HG02588 (cell line): ENCODE measurements at regions not wholly inside any gene's neighbourhood (a gene's known extent, or its start where the extent isn't known, plus 50 kb on each side); places are given as distances from the start of the nearest gene placed in this dataset.

Experiments
- ATAC-seq: cut with Tn5 transposase; IDR thresholded peaks from one replicate; pipeline ENCODE4 v1.9.1; 2021; ENCODE audit warnings: mild to moderate bottlenecking, moderate library complexity; ENCODE audit not compliant: unreplicated experiment

DNA sequence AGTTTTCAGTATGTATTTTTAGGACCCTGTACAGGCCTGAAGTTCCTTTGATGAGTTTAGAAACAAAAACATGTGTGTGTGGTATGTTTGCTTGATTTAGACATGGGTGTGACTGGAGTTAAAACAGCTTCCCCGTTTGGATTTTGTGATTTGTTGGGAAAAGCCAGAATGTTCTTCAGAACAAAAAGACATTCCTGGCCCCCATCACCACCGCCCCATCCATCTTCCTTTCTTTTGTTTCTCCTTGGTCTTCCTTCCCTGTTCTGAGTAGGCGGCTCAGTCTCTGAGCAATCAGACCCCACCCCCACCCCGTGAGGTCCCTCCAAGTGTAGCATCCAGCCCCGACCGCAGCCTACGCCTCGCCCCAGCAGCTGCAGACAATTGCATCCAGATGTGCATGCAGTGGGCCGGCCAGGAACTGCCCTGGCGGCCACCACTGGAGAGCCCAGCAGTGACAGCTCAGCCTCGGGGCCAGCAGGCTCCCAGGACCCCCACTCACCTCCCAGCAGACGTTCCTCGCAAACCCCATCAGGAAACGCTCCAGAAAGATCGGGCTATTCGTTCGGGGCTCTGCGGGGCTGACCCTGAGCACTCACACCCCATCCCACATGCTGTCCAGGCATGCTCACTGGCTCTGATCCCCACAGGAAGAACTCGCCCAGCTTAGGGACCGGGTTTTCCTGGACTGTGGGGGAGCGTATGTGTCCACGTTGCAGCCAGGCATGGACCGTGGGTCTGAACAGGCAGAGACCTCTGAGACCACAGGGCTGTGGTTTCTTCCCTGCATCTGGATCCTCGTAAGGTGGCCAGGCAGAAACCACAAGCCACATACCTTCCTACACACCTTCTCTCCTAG, 99.8 kb upstream of the CDH5 start:
- no peak for ATAC-seq

DNA sequence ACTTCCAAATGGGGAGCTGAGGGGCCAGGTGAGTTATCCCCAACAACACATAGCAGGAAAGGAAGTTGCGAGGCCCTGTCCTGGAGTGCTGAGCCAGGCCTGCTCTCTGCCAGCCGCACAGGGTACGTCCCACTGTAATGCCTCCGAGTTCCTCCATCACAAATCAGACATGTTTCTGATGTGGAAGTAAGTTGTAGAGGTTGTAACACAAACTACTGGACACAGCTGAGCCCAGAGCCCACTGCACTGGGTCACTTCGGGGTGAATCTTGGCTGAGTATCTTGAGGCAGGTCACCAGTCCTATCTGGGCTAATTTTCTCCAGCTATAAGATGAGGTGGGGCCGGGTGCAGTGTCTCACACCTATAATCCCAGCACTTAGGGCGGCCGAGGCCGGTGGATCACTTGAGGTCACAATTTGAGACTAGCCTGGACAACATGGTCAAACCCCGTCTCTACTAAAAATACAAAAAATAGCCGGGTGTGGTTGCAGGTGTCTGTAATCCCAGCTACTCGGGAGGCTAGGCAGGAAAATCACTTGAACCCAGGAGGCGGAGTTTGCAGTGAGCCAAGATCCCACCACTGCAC, 100.8 kb upstream of the CDH5 start:
- ATAC-seq = no peak

- no peak for ATAC-seq
Observed at GRCh38 chr16:66265048-66265415, 101.5 kb upstream of the CDH5 start.

- no peak for ATAC-seq
Observed at GRCh38 chr16:66264311-66265047, 102.0 kb upstream of the CDH5 start.

DNA sequence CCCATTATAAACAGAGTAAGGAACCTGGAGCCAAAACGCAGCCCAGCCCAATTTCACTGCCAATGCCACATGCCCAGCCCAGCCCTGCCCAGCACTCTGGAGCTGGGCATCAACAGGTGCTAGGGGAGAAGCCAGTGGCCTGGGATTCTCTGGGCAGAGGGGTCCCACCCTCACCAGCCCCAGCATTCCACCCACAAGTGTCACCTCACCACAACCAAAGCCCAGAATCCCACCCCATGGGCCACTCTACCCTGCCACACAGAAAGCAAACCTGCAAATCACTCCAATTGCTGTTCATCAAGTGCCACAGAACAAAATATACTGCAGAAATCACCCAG, 102.5 kb upstream of the CDH5 start:
- no peak for ATAC-seq

GRCh38 chr16:66263168-66263972, 103.1 kb upstream of the CDH5 start:
- no peak for ATAC-seq

- no peak for ATAC-seq
Observed at GRCh38 chr16:66262253-66263167, 104.0 kb upstream of the CDH5 start.

DNA sequence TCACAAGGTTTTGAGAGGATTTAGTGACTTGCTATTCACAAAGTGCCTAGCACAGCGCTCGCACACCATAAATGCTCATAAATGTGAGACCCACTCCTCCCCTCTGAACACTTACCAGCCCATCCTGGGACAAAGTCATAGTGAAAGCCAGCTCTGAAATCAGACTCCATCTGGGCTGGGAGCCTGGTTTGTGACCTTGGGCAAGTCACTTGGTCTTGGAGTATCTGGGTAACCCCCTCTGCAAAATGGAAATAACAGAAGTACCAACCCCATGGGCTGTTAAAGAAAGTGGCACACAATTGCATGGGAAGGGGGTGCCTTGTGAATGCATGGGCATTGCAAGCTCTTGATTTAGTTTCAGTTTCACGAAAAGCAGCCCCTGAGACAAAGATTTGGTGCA, 104.7 kb upstream of the CDH5 start:
- ATAC-seq = no peak

GRCh38 chr16:66260522-66261254, 105.8 kb upstream of the CDH5 start:
- ATAC-seq = no peak

DNA sequence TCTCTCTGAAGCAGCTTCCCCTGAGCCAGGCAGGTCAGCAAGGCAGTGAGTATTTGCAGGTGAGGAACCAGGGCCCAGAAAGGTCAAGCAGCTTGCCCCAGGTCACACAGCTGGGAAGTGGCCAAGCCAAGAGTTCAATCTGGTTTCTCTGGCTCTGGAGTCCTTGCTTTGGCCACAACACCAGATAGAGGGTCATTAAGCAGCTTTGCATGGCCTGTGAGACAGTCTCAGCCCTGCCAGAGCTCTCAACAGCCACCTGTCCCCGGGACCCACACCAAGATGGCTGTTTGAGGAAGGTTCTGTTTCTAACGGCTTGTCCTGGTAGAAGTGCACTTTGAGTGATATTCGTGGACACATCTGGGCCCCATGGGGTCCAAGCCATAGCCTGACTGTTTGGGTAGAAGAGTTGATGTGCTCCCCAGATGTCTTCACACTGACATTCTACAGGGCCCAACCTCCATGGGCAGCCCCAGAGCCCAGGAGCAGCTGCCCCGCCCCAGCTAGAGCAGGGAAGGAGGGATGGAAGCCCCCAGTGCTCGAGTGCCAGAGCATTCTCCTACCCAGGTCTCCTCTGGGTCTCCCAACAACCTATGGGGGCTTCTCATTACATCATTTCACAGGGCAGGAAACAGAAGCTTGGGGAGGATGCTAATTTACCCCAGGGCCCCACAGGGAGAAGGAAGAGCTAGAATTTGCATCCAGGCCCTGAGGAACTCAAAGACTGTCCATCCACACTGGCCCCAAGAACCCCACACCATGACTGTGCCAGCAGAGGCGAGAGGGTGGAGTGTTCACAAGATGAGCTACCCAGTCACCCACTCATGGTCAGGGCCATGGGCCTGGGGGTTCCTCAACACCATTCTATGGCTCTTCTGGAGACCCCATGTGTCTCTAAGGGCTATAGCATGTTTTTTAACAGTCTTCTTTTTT, 107.3 kb upstream of the CDH5 start:
- no peak for ATAC-seq

DNA sequence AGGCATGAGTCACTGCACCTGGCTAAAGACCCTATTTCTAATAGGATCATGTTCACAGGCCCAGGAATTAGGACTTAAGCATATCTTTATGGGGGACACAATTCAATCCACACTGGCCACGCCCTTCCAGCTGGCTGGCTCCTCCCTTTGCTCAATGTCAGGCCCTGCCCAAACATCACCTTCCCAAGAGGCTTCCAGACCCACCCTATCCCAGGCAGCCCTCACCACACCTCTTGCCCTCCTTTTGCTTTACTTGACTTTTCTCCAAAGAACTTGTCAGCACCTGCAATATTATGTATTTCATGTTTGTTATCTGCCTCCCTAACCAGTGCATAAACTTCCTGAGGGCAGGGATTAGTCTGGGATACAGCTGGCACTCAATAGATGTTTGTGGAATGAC, 109.6 kb upstream of the CDH5 start:
- no peak for ATAC-seq

DNA sequence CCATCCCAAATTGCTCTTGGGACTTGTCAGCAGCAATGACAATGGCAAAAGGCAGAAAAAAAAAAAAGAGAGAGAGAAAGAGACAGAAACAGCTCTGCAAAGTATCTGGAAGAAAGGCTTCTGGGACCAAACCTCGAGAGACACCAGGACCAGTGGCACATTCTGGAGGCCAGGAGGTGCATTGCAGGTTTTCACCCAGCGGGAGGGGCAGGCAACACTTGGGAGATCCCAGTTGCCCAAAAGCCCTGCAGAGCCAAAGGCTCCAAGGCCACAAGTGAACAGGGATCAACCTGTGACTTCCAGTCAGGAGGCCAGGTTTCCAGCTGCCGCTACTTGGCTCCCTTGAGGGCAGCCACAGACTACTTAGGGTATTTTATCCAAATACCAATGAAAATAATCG, 110.8 kb upstream of the CDH5 start:
- ATAC-seq = no peak

GRCh38 chr16:66254751-66255150, 111.7 kb upstream of the CDH5 start:
- ATAC-seq = no peak

DNA sequence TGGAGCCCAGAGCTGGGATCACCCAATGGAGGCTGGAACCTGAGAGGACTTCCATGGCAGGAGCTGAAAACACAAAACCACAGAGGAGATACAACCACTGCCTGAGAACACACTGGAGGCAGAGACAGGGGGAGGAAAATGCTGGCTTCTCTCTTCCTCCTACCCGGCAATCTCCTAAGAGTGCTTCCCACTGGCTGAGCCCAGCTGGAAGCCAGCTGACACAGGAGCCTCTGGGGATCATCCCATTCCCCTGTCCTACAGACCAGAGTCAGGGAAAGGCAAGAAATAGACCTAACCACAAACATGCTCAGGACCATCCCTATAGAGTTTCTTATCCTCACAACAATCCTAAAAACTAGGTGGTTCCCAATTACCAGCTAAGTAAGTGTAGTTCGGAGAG, 112.4 kb upstream of the CDH5 start:
- ATAC-seq = no peak

GRCh38 chr16:66251476-66252160, 114.9 kb upstream of the CDH5 start:
- no peak for ATAC-seq

DNA sequence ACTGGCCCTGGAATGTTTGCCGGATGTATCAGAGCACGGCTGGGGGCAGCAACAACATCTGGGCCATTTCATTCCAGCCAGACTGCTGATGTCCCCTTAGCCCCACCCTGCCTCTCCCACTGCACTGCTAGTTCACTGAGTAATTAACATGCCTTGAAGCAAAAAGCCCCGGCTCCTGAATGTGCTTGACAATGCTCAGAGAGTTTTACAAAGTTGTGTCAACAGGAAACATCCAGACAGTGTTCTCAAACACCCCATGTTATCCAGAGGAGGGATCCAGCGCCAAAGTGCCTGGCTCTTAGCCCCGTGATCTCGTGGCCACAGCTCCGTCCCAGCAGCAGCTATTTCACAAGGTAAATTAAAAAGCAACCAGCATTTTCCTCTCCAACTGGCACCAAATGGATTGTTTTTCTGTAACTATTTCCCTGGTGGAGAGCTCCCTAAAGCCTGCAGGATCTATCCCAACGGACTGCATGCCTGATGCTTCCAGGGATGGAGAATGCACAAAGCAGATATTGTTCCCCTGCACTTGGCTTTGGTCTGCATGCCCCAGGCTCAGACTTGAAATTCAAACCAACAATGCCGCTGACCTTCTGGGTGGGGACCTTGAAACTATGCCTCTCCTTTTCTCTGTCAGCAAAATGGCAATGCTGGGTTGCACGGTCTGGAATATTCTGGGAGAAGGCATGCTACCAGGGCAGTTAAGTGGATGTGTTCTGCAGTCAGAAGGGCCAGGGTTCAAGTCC, 115.6 kb upstream of the CDH5 start:
- ATAC-seq = no peak
